D721Med (cell line): ENCODE measurements at regions not wholly inside any gene's neighbourhood (a gene's known extent, or its start where the extent isn't known, plus 50 kb on each side); places are given as distances from the start of the nearest gene placed in this dataset.

Source experiments
- DNase-seq: peaks from one replicate; pipeline ENCODE4 v3.0.0; 2011; ENCODE audit warnings: low spot score; ENCODE audit not compliant: insufficient read length
- FAIRE-seq: peaks from 2 replicates; lab custom pipeline; 2011; peaks lifted over from hg19 to GRCh38; lab: Jason Lieb, UNC
- TF ChIP-seq, protein P1 (sequence below): IDR thresholded peaks from 2 replicates; pipeline ENCODE4 v1.5.1; 2012; ENCODE audit warnings: mild to moderate bottlenecking, control low read depth; ENCODE audit not compliant: insufficient read depth; ENCODE audit errors: missing control alignments

GRCh38 chr14:42469637-42470426 is 863.2 kb downstream of the LRFN5 start:
- DNase-seq (no peak), FAIRE-seq (no peak)
- TF ChIP-seq, protein P1, sequence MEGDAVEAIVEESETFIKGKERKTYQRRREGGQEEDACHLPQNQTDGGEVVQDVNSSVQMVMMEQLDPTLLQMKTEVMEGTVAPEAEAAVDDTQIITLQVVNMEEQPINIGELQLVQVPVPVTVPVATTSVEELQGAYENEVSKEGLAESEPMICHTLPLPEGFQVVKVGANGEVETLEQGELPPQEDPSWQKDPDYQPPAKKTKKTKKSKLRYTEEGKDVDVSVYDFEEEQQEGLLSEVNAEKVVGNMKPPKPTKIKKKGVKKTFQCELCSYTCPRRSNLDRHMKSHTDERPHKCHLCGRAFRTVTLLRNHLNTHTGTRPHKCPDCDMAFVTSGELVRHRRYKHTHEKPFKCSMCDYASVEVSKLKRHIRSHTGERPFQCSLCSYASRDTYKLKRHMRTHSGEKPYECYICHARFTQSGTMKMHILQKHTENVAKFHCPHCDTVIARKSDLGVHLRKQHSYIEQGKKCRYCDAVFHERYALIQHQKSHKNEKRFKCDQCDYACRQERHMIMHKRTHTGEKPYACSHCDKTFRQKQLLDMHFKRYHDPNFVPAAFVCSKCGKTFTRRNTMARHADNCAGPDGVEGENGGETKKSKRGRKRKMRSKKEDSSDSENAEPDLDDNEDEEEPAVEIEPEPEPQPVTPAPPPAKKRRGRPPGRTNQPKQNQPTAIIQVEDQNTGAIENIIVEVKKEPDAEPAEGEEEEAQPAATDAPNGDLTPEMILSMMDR = no peak

DNA sequence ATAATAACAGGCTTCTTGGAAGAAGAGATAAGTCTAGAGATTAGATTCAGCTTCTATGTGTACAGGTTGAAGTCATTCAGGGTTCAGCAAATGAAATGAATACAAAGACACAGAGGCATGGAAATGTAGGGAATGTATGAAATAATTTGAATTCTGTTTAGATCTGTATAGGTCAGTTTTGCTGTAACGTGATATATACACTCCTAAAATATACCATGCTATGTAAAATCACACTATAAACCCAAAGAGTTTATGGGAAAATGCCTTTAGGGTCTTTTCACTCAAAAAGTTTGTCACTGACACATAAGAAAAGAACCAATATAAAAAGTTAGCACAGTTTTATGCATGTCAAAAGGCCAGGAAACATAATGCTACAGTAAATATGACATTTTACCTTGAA is 854.0 kb downstream of the LRFN5 start:
- DNase-seq (no peak), FAIRE-seq (no peak)
- TF ChIP-seq, protein P1 = no peak

DNA sequence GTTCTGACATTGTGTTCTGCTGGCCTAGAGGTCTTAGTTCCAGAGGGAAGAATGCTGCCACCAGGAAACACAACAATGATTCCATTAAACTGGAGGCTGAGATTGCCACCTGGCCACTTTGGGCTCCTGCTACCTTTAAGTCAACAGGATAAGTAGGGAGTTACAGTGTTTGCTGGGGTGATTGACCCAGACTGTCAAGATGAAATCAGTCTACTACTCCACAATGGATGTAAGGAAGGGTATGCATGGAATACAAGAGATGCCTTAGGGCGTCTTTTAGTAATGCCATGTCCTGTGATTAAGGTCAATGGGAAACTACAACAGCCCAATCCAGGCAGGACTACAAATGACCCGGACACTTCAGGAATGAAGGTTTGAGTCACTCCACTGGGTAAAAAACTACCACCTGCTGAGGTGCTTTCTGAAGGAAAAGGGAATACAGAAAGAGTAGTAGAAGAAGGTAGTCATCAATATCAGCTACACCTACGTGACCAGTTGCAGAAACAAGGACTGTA is 852.6 kb downstream of the LRFN5 start:
- DNase-seq (no peak), FAIRE-seq (no peak)
- TF ChIP-seq, protein P1 = no peak

DNA sequence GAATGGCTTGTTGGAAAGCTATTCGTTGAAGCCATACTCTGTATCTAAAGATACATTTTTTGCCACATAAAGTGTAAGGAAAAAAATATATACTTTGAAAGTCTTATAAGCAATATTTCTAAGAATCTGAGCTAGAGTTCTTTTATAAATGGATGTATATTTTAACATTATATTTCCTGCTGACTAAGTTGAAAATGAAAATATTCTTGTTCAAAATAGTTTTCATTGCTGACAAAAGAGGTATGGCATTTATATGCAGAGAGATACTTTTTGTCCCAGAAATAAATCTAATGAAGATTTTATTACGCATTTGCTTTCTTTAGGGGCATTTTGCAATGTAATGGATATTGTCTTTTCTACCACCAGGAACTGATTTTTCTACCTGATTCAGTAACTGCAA is 834.9 kb downstream of the LRFN5 start:
- DNase-seq = no peak
- no peak for FAIRE-seq
- TF ChIP-seq, protein P1 = no peak

- FAIRE-seq = no peak
- TF ChIP-seq, protein P1 = no peak
- DNase-seq = no peak
These were observed 831.1 kb downstream of the LRFN5 start for GRCh38 chr14:42437809-42438208.

DNA sequence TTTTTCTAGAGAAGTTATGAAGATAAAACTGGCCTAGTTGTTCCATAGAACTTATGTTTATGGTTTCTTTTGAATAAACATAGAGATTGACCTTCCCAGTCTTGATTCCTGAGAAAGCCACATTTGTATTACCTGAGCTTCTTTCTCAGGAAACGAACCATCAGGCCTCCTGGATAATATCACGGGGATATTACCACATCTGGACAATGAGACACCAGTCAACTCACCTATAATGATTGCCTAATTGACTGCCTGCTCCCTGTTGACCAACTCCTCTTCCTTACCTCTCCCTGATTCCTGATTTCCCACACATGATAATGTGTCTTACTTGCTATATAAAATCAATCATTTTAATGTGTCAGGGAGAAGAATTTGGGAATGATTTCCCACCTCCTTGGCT is 822.7 kb downstream of the LRFN5 start:
- no peak for DNase-seq
- TF ChIP-seq, protein P1 = no peak
- no peak for FAIRE-seq

GRCh38 chr14:42428996-42429395 is 822.3 kb downstream of the LRFN5 start:
- FAIRE-seq = no peak
- TF ChIP-seq, protein P1 = no peak
- DNase-seq = no peak
